ENCODE measurements at regions not wholly inside any gene's neighbourhood (a gene's known extent, or its start where the extent isn't known, plus 50 kb on each side); places are given as distances from the start of the nearest gene placed in this dataset.

DNA sequence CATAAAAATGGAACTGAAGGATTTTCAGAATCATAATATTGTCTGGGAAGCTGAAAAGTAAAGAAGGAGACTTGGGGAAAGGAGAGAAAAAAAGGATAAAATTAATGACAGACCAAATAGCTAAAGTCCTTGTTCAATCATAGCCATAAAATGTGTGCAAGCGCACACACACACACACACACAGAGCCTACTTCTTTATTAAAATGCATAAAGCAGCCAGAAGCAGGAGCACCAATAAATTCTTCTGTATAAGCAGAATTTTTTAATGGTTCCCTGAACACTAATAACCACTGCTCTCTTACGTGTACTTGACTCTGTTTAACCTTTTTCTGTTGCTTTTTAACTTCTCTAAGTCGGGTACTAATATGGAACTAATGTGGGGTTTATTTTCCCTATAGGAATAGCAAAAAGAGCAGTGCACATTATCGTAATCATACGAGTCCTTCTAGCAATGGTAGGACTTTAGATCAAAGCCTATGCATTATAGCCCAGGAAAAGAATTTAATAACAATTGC lies 131.0 kb upstream of the PSMD7 start:
- TF ChIP-seq, protein P1, sequence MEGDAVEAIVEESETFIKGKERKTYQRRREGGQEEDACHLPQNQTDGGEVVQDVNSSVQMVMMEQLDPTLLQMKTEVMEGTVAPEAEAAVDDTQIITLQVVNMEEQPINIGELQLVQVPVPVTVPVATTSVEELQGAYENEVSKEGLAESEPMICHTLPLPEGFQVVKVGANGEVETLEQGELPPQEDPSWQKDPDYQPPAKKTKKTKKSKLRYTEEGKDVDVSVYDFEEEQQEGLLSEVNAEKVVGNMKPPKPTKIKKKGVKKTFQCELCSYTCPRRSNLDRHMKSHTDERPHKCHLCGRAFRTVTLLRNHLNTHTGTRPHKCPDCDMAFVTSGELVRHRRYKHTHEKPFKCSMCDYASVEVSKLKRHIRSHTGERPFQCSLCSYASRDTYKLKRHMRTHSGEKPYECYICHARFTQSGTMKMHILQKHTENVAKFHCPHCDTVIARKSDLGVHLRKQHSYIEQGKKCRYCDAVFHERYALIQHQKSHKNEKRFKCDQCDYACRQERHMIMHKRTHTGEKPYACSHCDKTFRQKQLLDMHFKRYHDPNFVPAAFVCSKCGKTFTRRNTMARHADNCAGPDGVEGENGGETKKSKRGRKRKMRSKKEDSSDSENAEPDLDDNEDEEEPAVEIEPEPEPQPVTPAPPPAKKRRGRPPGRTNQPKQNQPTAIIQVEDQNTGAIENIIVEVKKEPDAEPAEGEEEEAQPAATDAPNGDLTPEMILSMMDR (conservative IDR thresholded peaks at IDR 0.05; ENCODE audit: low read depth, low read length): no peak
- TF ChIP-seq CEBPB (IDR thresholded peaks at IDR 0.05; ENCODE audit: low read depth, low read length): no peak
- TF ChIP-seq RFX5 (IDR thresholded peaks at IDR 0.05; ENCODE audit: low read depth, low read length): no peak
- TF ChIP-seq BHLHE40 (IDR thresholded peaks at IDR 0.05; ENCODE audit: low read depth, low read length): no peak
- no peak for TF ChIP-seq POLR2A (IDR thresholded peaks at IDR 0.05; ENCODE audit: low read depth, low read length)
- TF ChIP-seq NFE2L2 (IDR thresholded peaks at IDR 0.05; ENCODE audit: low read depth, low read length): no peak
- no peak for TF ChIP-seq RAD21 (IDR thresholded peaks at IDR 0.05; ENCODE audit: low read length)
- no peak for TF ChIP-seq MAFK (IDR thresholded peaks at IDR 0.05; ENCODE audit: low read depth, low read length)
- TF ChIP-seq, protein P2, sequence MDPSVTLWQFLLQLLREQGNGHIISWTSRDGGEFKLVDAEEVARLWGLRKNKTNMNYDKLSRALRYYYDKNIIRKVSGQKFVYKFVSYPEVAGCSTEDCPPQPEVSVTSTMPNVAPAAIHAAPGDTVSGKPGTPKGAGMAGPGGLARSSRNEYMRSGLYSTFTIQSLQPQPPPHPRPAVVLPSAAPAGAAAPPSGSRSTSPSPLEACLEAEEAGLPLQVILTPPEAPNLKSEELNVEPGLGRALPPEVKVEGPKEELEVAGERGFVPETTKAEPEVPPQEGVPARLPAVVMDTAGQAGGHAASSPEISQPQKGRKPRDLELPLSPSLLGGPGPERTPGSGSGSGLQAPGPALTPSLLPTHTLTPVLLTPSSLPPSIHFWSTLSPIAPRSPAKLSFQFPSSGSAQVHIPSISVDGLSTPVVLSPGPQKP (IDR thresholded peaks at IDR 0.05; ENCODE audit: borderline replicate concordance, low read depth, low read length): no peak
- no peak for TF ChIP-seq FOS (IDR thresholded peaks at IDR 0.05; ENCODE audit: low read depth, low read length)
- TF ChIP-seq MXI1 (IDR thresholded peaks at IDR 0.05; ENCODE audit: borderline replicate concordance, low read depth, low read length): no peak
- no peak for TF ChIP-seq USF2 (IDR thresholded peaks at IDR 0.05; ENCODE audit: low read depth, low read length)
